ENCODE measurements at regions not wholly inside any gene's neighbourhood (a gene's known extent, or its start where the extent isn't known, plus 50 kb on each side); places are given as distances from the start of the nearest gene placed in this dataset.

DNA sequence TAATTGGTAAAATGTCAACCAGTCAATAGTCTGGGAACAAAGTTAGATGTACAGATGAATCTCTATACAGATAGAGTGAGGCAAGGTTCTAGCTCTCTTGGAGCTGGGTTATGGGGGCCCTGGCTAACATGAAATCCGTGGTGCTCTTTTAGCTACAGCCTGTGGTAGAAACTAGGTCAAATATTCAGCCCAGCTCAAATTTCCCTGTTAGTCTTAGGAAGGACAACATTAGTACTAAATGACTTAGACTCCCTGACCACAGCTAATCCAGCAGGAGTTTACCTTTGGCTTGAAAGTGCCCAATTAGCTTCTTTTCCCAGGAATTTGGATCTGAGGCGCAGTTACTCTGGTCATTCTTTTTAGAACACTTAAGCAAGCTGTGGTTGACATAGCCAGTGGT, 170.5 kb downstream of the DMRTA1 start:
- TF ChIP-seq, protein P1, sequence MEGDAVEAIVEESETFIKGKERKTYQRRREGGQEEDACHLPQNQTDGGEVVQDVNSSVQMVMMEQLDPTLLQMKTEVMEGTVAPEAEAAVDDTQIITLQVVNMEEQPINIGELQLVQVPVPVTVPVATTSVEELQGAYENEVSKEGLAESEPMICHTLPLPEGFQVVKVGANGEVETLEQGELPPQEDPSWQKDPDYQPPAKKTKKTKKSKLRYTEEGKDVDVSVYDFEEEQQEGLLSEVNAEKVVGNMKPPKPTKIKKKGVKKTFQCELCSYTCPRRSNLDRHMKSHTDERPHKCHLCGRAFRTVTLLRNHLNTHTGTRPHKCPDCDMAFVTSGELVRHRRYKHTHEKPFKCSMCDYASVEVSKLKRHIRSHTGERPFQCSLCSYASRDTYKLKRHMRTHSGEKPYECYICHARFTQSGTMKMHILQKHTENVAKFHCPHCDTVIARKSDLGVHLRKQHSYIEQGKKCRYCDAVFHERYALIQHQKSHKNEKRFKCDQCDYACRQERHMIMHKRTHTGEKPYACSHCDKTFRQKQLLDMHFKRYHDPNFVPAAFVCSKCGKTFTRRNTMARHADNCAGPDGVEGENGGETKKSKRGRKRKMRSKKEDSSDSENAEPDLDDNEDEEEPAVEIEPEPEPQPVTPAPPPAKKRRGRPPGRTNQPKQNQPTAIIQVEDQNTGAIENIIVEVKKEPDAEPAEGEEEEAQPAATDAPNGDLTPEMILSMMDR (conservative IDR thresholded peaks at IDR 0.05): no peak
- Mint-ChIP-seq H3K27me3 (ENCODE audit: low read depth) (no peaks in the 10 kb centered on the region), H3K36me3 (ENCODE audit: low read depth) (no peaks in the 10 kb centered on the region), H3K9me3 (peaks cover 2% of the 10 kb centered on the region), H3K4me3 (no peak overlapping the region), H3K4me1 (no peaks in the 10 kb centered on the region), H3K27ac (ENCODE audit: unreplicated experiment) (no peak overlapping the region)
- no peak for DNase-seq (ENCODE audit: low read depth, low spot score)

DNA sequence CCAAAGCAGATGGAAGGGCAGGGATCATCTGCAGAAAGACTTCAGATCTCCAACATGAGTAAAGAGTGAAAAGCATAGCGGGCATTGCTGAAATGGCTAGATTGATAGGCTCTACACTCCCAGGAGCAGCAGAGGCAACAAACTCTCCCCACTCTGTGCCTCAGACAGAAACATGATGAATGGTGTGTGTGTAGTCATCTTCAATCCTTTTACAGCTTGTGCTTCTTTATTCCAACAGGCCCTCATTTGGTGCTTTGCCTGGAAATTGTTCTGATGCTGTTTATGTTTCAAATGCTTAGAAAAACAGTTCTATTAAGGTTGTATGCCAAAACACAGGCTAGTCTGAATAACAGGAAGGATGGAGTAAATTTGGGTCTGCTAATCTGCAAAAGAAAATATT, 176.2 kb downstream of the DMRTA1 start:
- Mint-ChIP-seq H3K27ac (ENCODE audit: unreplicated experiment) (no peak overlapping the region), H3K36me3 (ENCODE audit: low read depth) (no peaks in the 10 kb centered on the region), H3K9me3 (no peaks in the 10 kb centered on the region), H3K4me3 (no peak overlapping the region), H3K4me1 (no peaks in the 10 kb centered on the region), H3K27me3 (ENCODE audit: low read depth) (no peaks in the 10 kb centered on the region)
- no peak for DNase-seq (ENCODE audit: low read depth, low spot score)
- TF ChIP-seq, protein P1 (conservative IDR thresholded peaks at IDR 0.05): no peak

DNA sequence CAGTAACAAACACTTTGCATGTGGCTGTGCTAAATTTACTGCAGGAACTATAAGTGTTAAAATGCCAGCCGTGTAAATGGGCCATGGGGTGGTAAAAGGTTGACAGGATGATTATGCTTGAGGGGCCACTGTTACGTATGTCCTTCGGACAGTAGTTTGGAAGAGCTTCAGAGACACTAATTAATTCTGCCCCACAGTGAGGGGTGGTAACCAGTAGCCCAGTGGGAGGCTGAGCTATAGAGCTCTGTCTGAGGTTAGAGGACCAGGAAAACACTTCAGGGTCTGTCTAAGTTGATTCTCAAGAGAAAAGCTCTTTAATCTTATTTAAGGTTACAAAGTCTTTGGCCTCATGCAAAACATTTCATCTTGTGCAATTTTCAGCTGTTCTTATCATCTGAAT, 176.6 kb downstream of the DMRTA1 start:
- no peak overlapping the region for H3K27ac Mint-ChIP-seq (ENCODE audit: unreplicated experiment)
- H3K9me3 Mint-ChIP-seq: no peaks in the 10 kb centered on the region
- no peak for DNase-seq (ENCODE audit: low read depth, low spot score)
- TF ChIP-seq, protein P1 (conservative IDR thresholded peaks at IDR 0.05): no peak
- no peaks in the 10 kb centered on the region for H3K4me1 Mint-ChIP-seq
- H3K36me3 Mint-ChIP-seq (ENCODE audit: low read depth): no peaks in the 10 kb centered on the region
- no peaks in the 10 kb centered on the region for H3K27me3 Mint-ChIP-seq (ENCODE audit: low read depth)
- H3K4me3 Mint-ChIP-seq: no peak overlapping the region

DNA sequence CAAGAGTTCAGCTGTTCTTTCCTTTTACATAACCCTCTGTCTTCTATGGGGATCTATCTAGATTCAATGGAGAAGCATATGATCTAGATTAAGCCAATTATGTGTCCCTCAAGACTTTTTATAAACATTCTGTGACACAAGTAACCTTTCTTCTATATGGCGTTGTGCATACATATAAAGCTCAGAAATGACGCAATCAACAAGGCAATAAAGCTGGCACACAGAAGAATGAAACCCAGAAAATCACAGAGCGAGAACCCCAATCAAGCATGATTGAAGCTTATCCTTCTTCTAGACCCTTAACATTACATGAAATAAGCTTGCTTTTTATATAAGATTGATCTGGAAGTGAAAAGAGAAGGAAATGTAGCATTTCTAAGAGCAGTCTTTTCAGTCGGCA, 178.9 kb downstream of the DMRTA1 start:
- H3K4me3 Mint-ChIP-seq: no peak overlapping the region
- H3K36me3 Mint-ChIP-seq (ENCODE audit: low read depth): no peaks in the 10 kb centered on the region
- no peaks in the 10 kb centered on the region for H3K27me3 Mint-ChIP-seq (ENCODE audit: low read depth)
- H3K27ac Mint-ChIP-seq (ENCODE audit: unreplicated experiment): no peak overlapping the region
- H3K4me1 Mint-ChIP-seq: no peaks in the 10 kb centered on the region
- no peak for DNase-seq (ENCODE audit: low read depth, low spot score)
- TF ChIP-seq, protein P1 (conservative IDR thresholded peaks at IDR 0.05): no peak
- peaks cover 3% of the 10 kb centered on the region for H3K9me3 Mint-ChIP-seq

DNA sequence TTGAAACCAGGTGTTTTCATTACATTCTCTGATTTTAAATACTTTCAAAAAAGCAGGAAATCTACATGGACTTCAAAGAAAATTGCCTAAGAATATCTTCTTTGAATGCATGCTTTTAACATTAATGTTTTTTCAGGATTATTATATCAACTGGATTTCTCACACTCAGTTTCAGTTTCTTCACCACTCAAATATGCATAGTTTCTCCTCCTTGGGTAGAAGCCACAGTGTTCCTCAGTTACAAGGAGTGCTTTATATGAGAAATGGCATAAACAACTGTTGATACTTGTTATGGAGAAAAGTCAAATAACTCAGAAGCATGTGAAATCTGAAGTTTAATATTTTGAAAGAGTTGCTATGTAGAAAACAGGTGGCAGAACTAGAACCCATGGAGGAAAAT, 196.9 kb downstream of the DMRTA1 start:
- Mint-ChIP-seq H3K4me1 (no peaks in the 10 kb centered on the region), H3K27ac (ENCODE audit: unreplicated experiment) (no peak overlapping the region), H3K36me3 (ENCODE audit: low read depth) (no peaks in the 10 kb centered on the region), H3K27me3 (ENCODE audit: low read depth) (no peaks in the 10 kb centered on the region), H3K4me3 (no peak overlapping the region), H3K9me3 (no peaks in the 10 kb centered on the region)
- TF ChIP-seq, protein P1 (conservative IDR thresholded peaks at IDR 0.05): no peak
- no peak for DNase-seq (ENCODE audit: low read depth, low spot score)

DNA sequence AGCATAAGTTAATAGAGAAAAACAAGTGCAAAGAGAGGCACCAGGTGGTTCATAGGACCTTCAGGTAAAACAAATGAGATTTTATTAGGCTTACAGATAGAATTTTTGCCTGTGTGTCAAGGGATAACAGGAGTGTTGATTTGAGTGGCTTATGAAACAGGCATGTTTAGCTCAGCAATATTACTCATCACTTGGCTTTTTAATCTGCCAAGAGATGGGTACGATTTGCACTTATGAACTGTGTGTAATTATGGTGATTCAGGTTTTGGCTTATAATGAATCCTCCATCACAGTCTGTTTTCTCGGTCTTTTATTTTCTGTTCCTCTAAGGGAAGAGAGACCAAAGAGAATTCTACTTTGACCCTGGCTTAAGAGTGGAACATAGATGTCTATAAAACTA, 199.3 kb downstream of the DMRTA1 start:
- no peaks in the 10 kb centered on the region for H3K4me1 Mint-ChIP-seq
- H3K9me3 Mint-ChIP-seq: no peaks in the 10 kb centered on the region
- no peak overlapping the region for H3K4me3 Mint-ChIP-seq
- no peak for DNase-seq (ENCODE audit: low read depth, low spot score)
- no peak overlapping the region for H3K27ac Mint-ChIP-seq (ENCODE audit: unreplicated experiment)
- no peaks in the 10 kb centered on the region for H3K27me3 Mint-ChIP-seq (ENCODE audit: low read depth)
- TF ChIP-seq, protein P1 (conservative IDR thresholded peaks at IDR 0.05): no peak
- H3K36me3 Mint-ChIP-seq (ENCODE audit: low read depth): no peaks in the 10 kb centered on the region
